ENCODE measurements at regions not wholly inside any gene's neighbourhood (a gene's known extent, or its start where the extent isn't known, plus 50 kb on each side); places are given as distances from the start of the nearest gene placed in this dataset.
A peak's percentile ranks its signal among the peaks of the same experiment; 100 is the strongest.

GRCh38 chr10:108180878-108181277, 1016.4 kb upstream of the SORCS1 start:
- CTCF ChIA-PET: interaction anchor here (0.7 to 1.0 kb wide), 3 partner anchors 18 to 118 kb away, joined by 3 to 4 read pairs (median 3); no protein-coding TSS in a partner anchor
- no peak overlapping the region for H3K4me3 Mint-ChIP-seq (ENCODE audit: unreplicated experiment)

GRCh38 chr10:108169846-108170245, 1005.3 kb upstream of the SORCS1 start:
- Mint-ChIP-seq H3K4me3 (ENCODE audit: unreplicated experiment) (no peak overlapping the region), H3K4me1 (ENCODE audit: insufficient read depth, unreplicated experiment) (peaks cover 16% of the 10 kb centered on the region), H3K27ac (ENCODE audit: low read depth, unreplicated experiment) (no peak overlapping the region), H3K9me3 (ENCODE audit: unreplicated experiment) (no peaks in the 10 kb centered on the region), H3K36me3 (ENCODE audit: insufficient read depth, unreplicated experiment) (no peaks in the 10 kb centered on the region), H3K27me3 (ENCODE audit: insufficient read depth, unreplicated experiment) (no peaks in the 10 kb centered on the region)
- ChIA-PET CTCF (no interaction called here), POLR2A (no interaction called here)
- no peak for TF ChIP-seq CTCF (IDR thresholded peaks at IDR 0.05; ENCODE audit: unreplicated experiment)
- no peak for DNase-seq (ENCODE audit: unreplicated experiment)
- intact Hi-C loops (cut with micrococcal nuclease): no loop called here
- BruUV-seq (replicated peaks): no TSS peak

More at GRCh38 chr10:108180878-108181277, 1016.4 kb upstream of the SORCS1 start:
- Mint-ChIP-seq H3K27me3 (ENCODE audit: insufficient read depth, unreplicated experiment) (no peaks in the 10 kb centered on the region), H3K9me3 (ENCODE audit: unreplicated experiment) (no peaks in the 10 kb centered on the region), H3K27ac (ENCODE audit: low read depth, unreplicated experiment) (no peak overlapping the region), H3K36me3 (ENCODE audit: insufficient read depth, unreplicated experiment) (no peaks in the 10 kb centered on the region), H3K4me1 (ENCODE audit: insufficient read depth, unreplicated experiment) (no peaks in the 10 kb centered on the region)
- TF ChIP-seq CTCF (IDR thresholded peaks at IDR 0.05; ENCODE audit: unreplicated experiment): no peak
- no TSS peak for BruUV-seq (replicated peaks)
- peak; percentile 12 for DNase-seq (ENCODE audit: unreplicated experiment)
- intact Hi-C loops (cut with micrococcal nuclease): no loop called here
- POLR2A ChIA-PET: no interaction called here

GRCh38 chr10:108167766-108168165, 1003.3 kb upstream of the SORCS1 start:
- POLR2A ChIA-PET: no interaction called here
- no peak for DNase-seq (ENCODE audit: unreplicated experiment)
- Mint-ChIP-seq H3K9me3 (ENCODE audit: unreplicated experiment) (no peaks in the 10 kb centered on the region), H3K27me3 (ENCODE audit: insufficient read depth, unreplicated experiment) (no peaks in the 10 kb centered on the region), H3K27ac (ENCODE audit: low read depth, unreplicated experiment) (no peak overlapping the region), H3K4me3 (ENCODE audit: unreplicated experiment) (no peak overlapping the region), H3K4me1 (ENCODE audit: insufficient read depth, unreplicated experiment) (peaks cover 16% of the 10 kb centered on the region), H3K36me3 (ENCODE audit: insufficient read depth, unreplicated experiment) (no peaks in the 10 kb centered on the region)
- intact Hi-C loops (cut with micrococcal nuclease): no loop called here
- no peak for TF ChIP-seq CTCF (IDR thresholded peaks at IDR 0.05; ENCODE audit: unreplicated experiment)
- no TSS peak for BruUV-seq (replicated peaks)
- CTCF ChIA-PET: no interaction called here

GRCh38 chr10:108166401-108166800, 1001.9 kb upstream of the SORCS1 start:
- Mint-ChIP-seq H3K27ac (ENCODE audit: low read depth, unreplicated experiment) (peak overlapping the region; percentile 25), H3K27me3 (ENCODE audit: insufficient read depth, unreplicated experiment) (no peaks in the 10 kb centered on the region), H3K4me3 (ENCODE audit: unreplicated experiment) (peak overlapping the region; percentile 3), H3K9me3 (ENCODE audit: unreplicated experiment) (no peaks in the 10 kb centered on the region), H3K4me1 (ENCODE audit: insufficient read depth, unreplicated experiment) (peaks cover 16% of the 10 kb centered on the region), H3K36me3 (ENCODE audit: insufficient read depth, unreplicated experiment) (no peaks in the 10 kb centered on the region)
- BruUV-seq (replicated peaks): no TSS peak
- TF ChIP-seq CTCF (IDR thresholded peaks at IDR 0.05; ENCODE audit: unreplicated experiment): no peak
- ChIA-PET POLR2A (interaction anchor here (0.6 kb wide), 1 partner anchor 490 kb away, joined by 3 read pairs; no protein-coding TSS in a partner anchor), CTCF (interaction anchor here (1.2 kb wide), 1 partner anchor 18 kb away, joined by 3 read pairs; no protein-coding TSS in a partner anchor)
- intact Hi-C loops (cut with micrococcal nuclease): no loop called here
- peak; percentile 36 for DNase-seq (ENCODE audit: unreplicated experiment)

All from MCF 10A (cell line).